Gastrocnemius medialis (tissue), 4 donors: ENCODE measurements at regions not wholly inside any gene's neighbourhood (a gene's known extent, or its start where the extent isn't known, plus 50 kb on each side); places are given as distances from the start of the nearest gene placed in this dataset.

Experiments used
- ATAC-seq, 2 donors: fragments of 150-250 bp; one replicate each; pipeline ENCODE4 v1.9.1; 2016
- DNase-seq, 2 donors: peaks; one replicate each; pipeline ENCODE4 v3.0.0-alpha.2; 2019
- H3K27ac ChIP-seq, 4 donors: fragments of 200-600 bp; sonication (generic); 1 replicate in 1 of 4; 2 replicates in 3 of 4; pipeline ENCODE4 v1.5.1; 2016 to 2018; ENCODE audit warnings: mild to moderate bottlenecking in 2 of 4, moderate library complexity in 1 of 4
- H3K27me3 ChIP-seq, 3 donors: fragments of 200-600 bp; sonication (generic) in 2 of 3; 1 replicate in 1 of 3; 2 replicates in 2 of 3; pipeline versions ENCODE4 v1.5.1 to v1.6.0; 2016 to 2019; ENCODE audit warnings: mild to moderate bottlenecking in 1 of 3, moderate library complexity in 1 of 3
- H3K36me3 ChIP-seq, 2 donors: fragments of 200-600 bp; sonication (generic) in 1 of 2; one replicate each; pipeline ENCODE4 v1.5.1; 2017 to 2018
- H3K4me1 ChIP-seq, 2 donors: fragments of 200-600 bp; sonication (generic) in 1 of 2; one replicate each; pipeline ENCODE4 v1.5.1; 2016 to 2017; ENCODE audit warnings: mild to moderate bottlenecking in 2 of 2
- H3K4me3 ChIP-seq, 4 donors: fragments of 200-600 bp; sonication (generic) in 3 of 4; 1 replicate in 1 of 4; 2 replicates in 3 of 4; pipeline ENCODE4 v1.5.1; 2016 to 2019; ENCODE audit warnings: mild to moderate bottlenecking in 2 of 4
- H3K9me3 ChIP-seq, 3 donors: fragments of 200-600 bp; sonication (generic) in 2 of 3; 1 replicate in 1 of 3; 2 replicates in 2 of 3; pipeline ENCODE4 v1.5.1; 2016 to 2019
- POLR2A ChIP-seq, 2 donors: fragments of 450-650 bp; IDR thresholded peaks; one replicate each; pipeline ENCODE4 v1.6.1; 2017; ENCODE audit warnings: antibody characterized with exemption in 2 of 2, mild to moderate bottlenecking in 2 of 2, moderate library complexity in 2 of 2
- in situ Hi-C, 4 donors: fragments of 200-750 bp; cut with MboI; loops; one replicate each; pipeline versions ENCODE4 v1.15.0 to v1.8.0; 2017; ENCODE audit warnings: low sequenced_read_pairs in 4 of 4
- intact Hi-C: fragments of 100-400 bp; cut with DNase I; formaldehyde crosslinking; loops from one replicate; pipeline ENCODE4 v1.15.1; 2023; ENCODE audit warnings: low total_unique reads
- TF ChIP-seq, protein P1 (sequence below), 5 experiments: fragments of 450-650 bp in 3 of 5; fragments of 200-600 bp in 2 of 5; sonication (generic) in 2 of 5; IDR thresholded peaks in 4 of 5; conservative IDR thresholded peaks in 1 of 5; 1 replicate in 4 of 5; 2 replicates in 1 of 5; pipeline ENCODE4 v1.5.1; 2016 to 2019; ENCODE audit warnings: antibody characterized with exemption in 5 of 5, mild to moderate bottlenecking in 3 of 5, moderate library complexity in 3 of 5

DNA sequence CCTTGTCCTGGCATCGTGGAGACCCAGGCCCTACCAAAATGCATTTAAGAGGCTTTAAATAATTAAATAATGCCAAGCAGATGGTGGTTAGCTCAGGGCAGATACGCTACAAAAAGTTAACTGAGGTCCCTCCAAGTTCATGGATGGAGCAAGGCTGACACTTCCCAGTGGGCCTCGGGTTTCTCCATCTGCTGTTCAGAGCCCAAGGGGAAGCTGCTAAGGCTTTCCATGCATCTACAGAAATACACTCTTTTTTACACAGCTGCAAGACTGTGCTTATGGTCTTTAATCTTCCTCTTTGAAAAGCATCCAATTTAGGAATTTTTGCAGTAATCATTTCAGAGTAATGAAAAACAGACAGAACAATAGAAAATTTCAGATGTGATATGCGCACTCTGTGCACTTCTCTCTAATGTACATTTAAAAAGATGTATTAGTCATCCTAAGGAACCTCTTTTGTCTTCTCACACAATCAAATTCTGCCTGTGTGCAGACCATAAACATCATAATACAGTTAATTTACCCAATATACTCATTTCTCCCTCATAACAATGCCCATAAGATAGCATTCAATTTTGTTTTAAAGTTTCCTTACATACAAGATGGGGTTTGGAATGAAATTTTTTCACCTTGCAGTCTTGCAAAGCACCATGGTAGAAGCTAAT, 173.2 kb upstream of the ATP1B1 start:
- ATAC-seq (no peak), DNase-seq (no peak)
- no peak for TF ChIP-seq POLR2A (IDR thresholded peaks at IDR 0.05)
- TF ChIP-seq, protein P1, sequence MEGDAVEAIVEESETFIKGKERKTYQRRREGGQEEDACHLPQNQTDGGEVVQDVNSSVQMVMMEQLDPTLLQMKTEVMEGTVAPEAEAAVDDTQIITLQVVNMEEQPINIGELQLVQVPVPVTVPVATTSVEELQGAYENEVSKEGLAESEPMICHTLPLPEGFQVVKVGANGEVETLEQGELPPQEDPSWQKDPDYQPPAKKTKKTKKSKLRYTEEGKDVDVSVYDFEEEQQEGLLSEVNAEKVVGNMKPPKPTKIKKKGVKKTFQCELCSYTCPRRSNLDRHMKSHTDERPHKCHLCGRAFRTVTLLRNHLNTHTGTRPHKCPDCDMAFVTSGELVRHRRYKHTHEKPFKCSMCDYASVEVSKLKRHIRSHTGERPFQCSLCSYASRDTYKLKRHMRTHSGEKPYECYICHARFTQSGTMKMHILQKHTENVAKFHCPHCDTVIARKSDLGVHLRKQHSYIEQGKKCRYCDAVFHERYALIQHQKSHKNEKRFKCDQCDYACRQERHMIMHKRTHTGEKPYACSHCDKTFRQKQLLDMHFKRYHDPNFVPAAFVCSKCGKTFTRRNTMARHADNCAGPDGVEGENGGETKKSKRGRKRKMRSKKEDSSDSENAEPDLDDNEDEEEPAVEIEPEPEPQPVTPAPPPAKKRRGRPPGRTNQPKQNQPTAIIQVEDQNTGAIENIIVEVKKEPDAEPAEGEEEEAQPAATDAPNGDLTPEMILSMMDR (IDR thresholded peaks at IDR 0.05 in 4 of 5, conservative IDR thresholded peaks at IDR 0.05 in 1 of 5): no peak
- no peaks in the 10 kb centered on the region for H3K9me3 ChIP-seq
- no peaks in the 10 kb centered on the region for H3K36me3 ChIP-seq
- H3K4me3 ChIP-seq: no peak overlapping the region
- H3K27me3 ChIP-seq: no peaks in the 10 kb centered on the region
- no peak overlapping the region for H3K27ac ChIP-seq
- intact Hi-C loops (no loop called here), in situ Hi-C loops (no loop called here)
- H3K4me1 ChIP-seq: no peaks in the 10 kb centered on the region

DNA sequence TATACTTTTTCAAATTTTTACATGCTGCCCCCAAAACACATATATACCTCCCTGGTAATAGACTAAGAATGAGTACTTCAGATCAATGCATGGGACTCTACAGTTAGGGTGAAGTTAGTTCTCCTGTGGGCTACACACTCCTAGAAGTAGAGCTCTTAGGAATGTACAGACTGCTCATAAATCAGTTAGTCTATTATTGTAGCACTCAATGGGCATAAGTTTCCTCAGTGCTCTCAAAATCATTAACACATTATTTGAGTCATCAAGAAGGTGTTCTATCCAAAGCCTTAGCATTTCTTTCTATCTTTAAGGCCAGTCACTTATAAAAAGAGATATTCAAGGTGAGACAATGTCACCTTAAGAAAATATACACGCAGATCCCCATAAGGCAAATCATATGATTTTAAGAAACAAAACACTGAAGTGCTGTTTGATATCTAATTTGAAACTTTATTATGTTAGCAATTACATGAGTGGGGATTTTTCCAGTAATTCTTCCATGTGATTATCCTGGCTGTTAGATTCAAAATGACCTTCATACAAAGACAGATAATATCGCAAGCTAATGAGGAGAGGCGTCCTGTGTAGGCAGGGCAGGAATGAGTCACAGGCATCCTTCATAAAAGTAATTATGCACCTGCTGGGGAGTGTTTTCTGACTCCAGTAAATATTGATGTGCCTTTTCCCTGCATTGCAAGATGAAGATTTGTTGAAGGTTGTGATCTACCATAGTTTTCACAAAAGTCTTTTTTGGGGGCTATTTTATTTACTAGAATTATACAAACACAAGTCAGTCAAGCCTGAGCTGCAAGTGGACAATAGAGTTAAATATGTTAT, 167.2 kb upstream of the ATP1B1 start:
- DNase-seq (no peak), ATAC-seq (peak in 1 of 2 donors; percentile 58)
- H3K4me3 ChIP-seq: no peak overlapping the region
- TF ChIP-seq, protein P1 (IDR thresholded peaks at IDR 0.05 in 4 of 5, conservative IDR thresholded peaks at IDR 0.05 in 1 of 5): no peak
- TF ChIP-seq POLR2A (IDR thresholded peaks at IDR 0.05): no peak
- no peaks in the 10 kb centered on the region for H3K36me3 ChIP-seq
- intact Hi-C loops: no loop called here
- H3K9me3 ChIP-seq: no peaks in the 10 kb centered on the region
- no peak overlapping the region for H3K27ac ChIP-seq
- no peaks in the 10 kb centered on the region for H3K4me1 ChIP-seq
- in situ Hi-C loops: no loop called here
- no peaks in the 10 kb centered on the region for H3K27me3 ChIP-seq

DNA sequence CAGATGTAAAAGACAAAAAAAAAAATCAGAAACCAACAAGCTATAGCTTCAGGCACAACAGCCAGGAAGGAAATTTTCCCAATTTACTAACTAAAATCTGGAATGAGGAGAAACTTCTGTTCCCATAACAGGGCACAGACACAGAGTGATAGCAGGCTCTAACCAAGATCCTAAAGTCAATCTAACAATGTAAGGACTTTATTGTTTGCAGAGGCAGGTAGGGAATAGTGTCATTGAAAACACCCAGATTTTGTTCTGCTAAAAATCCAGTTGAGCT, 166.6 kb upstream of the ATP1B1 start:
- in situ Hi-C loops: no loop called here
- H3K4me1 ChIP-seq: no peaks in the 10 kb centered on the region
- H3K27me3 ChIP-seq: no peaks in the 10 kb centered on the region
- no peak overlapping the region for H3K27ac ChIP-seq
- no peaks in the 10 kb centered on the region for H3K9me3 ChIP-seq
- ATAC-seq (no peak), DNase-seq (no peak)
- H3K36me3 ChIP-seq: no peaks in the 10 kb centered on the region
- no peak overlapping the region for H3K4me3 ChIP-seq
- TF ChIP-seq, protein P1 (IDR thresholded peaks at IDR 0.05 in 4 of 5, conservative IDR thresholded peaks at IDR 0.05 in 1 of 5): no peak
- no peak for TF ChIP-seq POLR2A (IDR thresholded peaks at IDR 0.05)
- intact Hi-C loops: no loop called here

DNA sequence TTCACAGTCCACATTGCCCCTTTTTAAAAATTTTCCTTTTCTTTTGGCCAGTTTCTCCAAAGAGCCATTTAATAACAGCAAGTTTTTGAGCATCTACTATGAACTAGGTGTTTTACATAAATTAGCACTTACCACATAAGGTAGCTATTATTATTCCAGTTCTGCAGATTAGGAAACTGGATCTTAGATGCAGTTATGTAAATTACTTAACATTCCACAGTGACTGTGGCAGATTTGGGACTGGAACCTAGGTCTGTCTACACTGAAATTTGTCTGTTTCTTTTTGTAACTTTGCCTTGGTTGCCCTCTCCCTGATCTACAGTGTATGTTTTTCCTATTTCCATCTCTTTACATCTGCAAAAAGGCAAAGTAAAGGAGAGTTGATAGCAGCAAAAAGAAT, 164.8 kb upstream of the ATP1B1 start:
- no peak overlapping the region for H3K4me3 ChIP-seq
- no peak overlapping the region for H3K27ac ChIP-seq
- H3K36me3 ChIP-seq: no peaks in the 10 kb centered on the region
- in situ Hi-C loops (no loop called here), intact Hi-C loops (no loop called here)
- H3K4me1 ChIP-seq: peaks cover 12 to 17% of the 10 kb centered on the region in 2 donors
- ATAC-seq: no peak
- no peaks in the 10 kb centered on the region for H3K27me3 ChIP-seq
- H3K9me3 ChIP-seq: no peaks in the 10 kb centered on the region
- no peak for DNase-seq
- TF ChIP-seq, protein P1 (IDR thresholded peaks at IDR 0.05 in 4 of 5, conservative IDR thresholded peaks at IDR 0.05 in 1 of 5): no peak
- no peak for TF ChIP-seq POLR2A (IDR thresholded peaks at IDR 0.05)
